CD14-positive monocyte (primary cell): ENCODE measurements at regions not wholly inside any gene's neighbourhood (a gene's known extent, or its start where the extent isn't known, plus 50 kb on each side); places are given as distances from the start of the nearest gene placed in this dataset.

Experiments used
- DNase-seq, 3 donors: peaks; one replicate each; pipeline ENCODE4 v3.0.0-alpha.2; 2011 to 2022
- H2AFZ ChIP-seq: 2 replicates; pipeline ENCODE4 v1.6.0; 2012; ENCODE audit warnings: mild to moderate bottlenecking, low read depth, low read length, inconsistent platforms; ENCODE audit not compliant: insufficient read depth, poor library complexity, severe bottlenecking
- H3K27ac ChIP-seq, 2 donors: 1 replicate in 1 of 2; 2 replicates in 1 of 2; pipeline ENCODE4 v1.5.1; 2012 to 2013; ENCODE audit warnings: low read length in 2 of 2, control low read depth in 1 of 2, inconsistent platforms in 1 of 2, low read depth in 1 of 2, mild to moderate bottlenecking in 1 of 2
- H3K27me3 ChIP-seq, 2 donors: one replicate each; pipeline versions ENCODE4 v1.6.0 to v1.6.1; 2011 to 2013; ENCODE audit warnings: low read length in 2 of 2; ENCODE audit not compliant: control insufficient read depth in 2 of 2, insufficient read depth in 2 of 2
- H3K36me3 ChIP-seq, 2 donors: replicated peaks in 1 of 2; 1 replicate in 1 of 2; 2 replicates in 1 of 2; pipeline versions ENCODE4 v1.5.1 to v1.6.1; 2012 to 2013; ENCODE audit warnings: low read length in 2 of 2, control low read depth in 1 of 2, inconsistent platforms in 1 of 2, mild to moderate bottlenecking in 1 of 2; ENCODE audit not compliant: insufficient read depth in 2 of 2, control insufficient read depth in 1 of 2
- H3K4me1 ChIP-seq, 2 donors: 1 replicate in 1 of 2; 2 replicates in 1 of 2; pipeline versions ENCODE4 v1.5.1 to v1.6.1; 2012 to 2013; ENCODE audit warnings: low read length in 2 of 2, control low read depth in 1 of 2, inconsistent platforms in 1 of 2, mild to moderate bottlenecking in 1 of 2, moderate library complexity in 1 of 2; ENCODE audit not compliant: insufficient read depth in 2 of 2, control insufficient read depth in 1 of 2
- H3K4me2 ChIP-seq: replicated peaks from 2 replicates; pipeline ENCODE3; 2012; ENCODE audit warnings: low read length, moderate library complexity, mild to moderate bottlenecking; ENCODE audit not compliant: poor library complexity, severe bottlenecking; ENCODE audit errors: extremely low read depth
- H3K4me3 ChIP-seq, 3 experiments: fragments of 200-600 bp in 1 of 3; sonication (generic) in 1 of 3; replicated peaks in 1 of 3; 1 replicate in 2 of 3; 2 replicates in 1 of 3; pipeline ENCODE4 v1.5.1; 2011 to 2013; ENCODE audit warnings: low read length in 3 of 3, mild to moderate bottlenecking in 3 of 3, control low read depth in 2 of 3, low read depth in 2 of 3, inconsistent platforms in 1 of 3, moderate library complexity in 1 of 3
- H3K79me2 ChIP-seq: 2 replicates; pipeline ENCODE4 v1.6.0; 2012; ENCODE audit warnings: mild to moderate bottlenecking, control low read depth, inconsistent platforms, low read length, moderate library complexity; ENCODE audit not compliant: insufficient read depth
- H3K9ac ChIP-seq: 2 replicates; pipeline ENCODE4 v1.6.0; 2017; ENCODE audit warnings: low read length, mild to moderate bottlenecking; ENCODE audit not compliant: insufficient read depth, poor library complexity, severe bottlenecking
- H3K9me3 ChIP-seq, 2 donors: replicated peaks in 1 of 2; 1 replicate in 1 of 2; 2 replicates in 1 of 2; pipeline versions ENCODE4 v1.5.1 to v1.6.1; 2012 to 2013; ENCODE audit warnings: low read length in 2 of 2, control low read depth in 1 of 2; ENCODE audit not compliant: control insufficient read depth in 1 of 2, insufficient read depth in 1 of 2
- H4K20me1 ChIP-seq: 2 replicates; pipeline ENCODE4 v1.6.0; 2012; ENCODE audit warnings: mild to moderate bottlenecking, low read length, control low read depth, moderate library complexity; ENCODE audit not compliant: insufficient read depth
- H3K27ac Mint-ChIP-seq, 7 donors: one replicate each; pipeline ENCODE4 v1.8.0; 2020; ENCODE audit warnings: mild to moderate bottlenecking in 7 of 7, mixed read lengths in 7 of 7, moderate library complexity in 6 of 7, inconsistent platforms in 2 of 7
- H3K27me3 Mint-ChIP-seq, 3 donors: one replicate each; pipeline ENCODE4 v1.8.0; 2021 to 2022; ENCODE audit warnings: low read depth in 3 of 3, mild to moderate bottlenecking in 3 of 3, mixed read lengths in 3 of 3, moderate library complexity in 3 of 3, inconsistent platforms in 1 of 3
- H3K36me3 Mint-ChIP-seq, 2 donors: one replicate each; pipeline ENCODE4 v1.8.0; 2020; ENCODE audit warnings: mixed read lengths in 2 of 2, inconsistent platforms in 1 of 2, mild to moderate bottlenecking in 1 of 2
- H3K4me1 Mint-ChIP-seq: one replicate; pipeline ENCODE4 v1.8.0; 2020; ENCODE audit warnings: mild to moderate bottlenecking, mixed read lengths
- H3K4me3 Mint-ChIP-seq, 2 donors: one replicate each; pipeline ENCODE4 v1.8.0; 2020; ENCODE audit warnings: mild to moderate bottlenecking in 2 of 2, mixed read lengths in 2 of 2, moderate library complexity in 1 of 2
- H3K9me3 Mint-ChIP-seq, 7 donors: one replicate each; pipeline ENCODE4 v1.8.0; 2020 to 2022; ENCODE audit warnings: mixed read lengths in 7 of 7, mild to moderate bottlenecking in 6 of 7, moderate library complexity in 6 of 7, inconsistent platforms in 2 of 7
- CTCF ChIP-seq: fragments of 200-600 bp; IDR thresholded peaks from one replicate; pipeline ENCODE4 v1.8.0; 2022; ENCODE audit warnings: antibody characterized with exemption, mild to moderate bottlenecking
- WGBS: methylation state at CpG from one replicate; pipeline ENCODE4 v1.1.5; 2013; ENCODE audit warnings: missing lambda C conversion rate; ENCODE audit not compliant: insufficient coverage; 5-methylcytosine and 5-hydroxymethylcytosine counted together
- intact Hi-C, 2 donors: fragments of 100-400 bp; cut with micrococcal nuclease; formaldehyde crosslinking; loops; one replicate each; pipeline versions ENCODE4 v1.15.0 to v1.15.1; 2023

DNA sequence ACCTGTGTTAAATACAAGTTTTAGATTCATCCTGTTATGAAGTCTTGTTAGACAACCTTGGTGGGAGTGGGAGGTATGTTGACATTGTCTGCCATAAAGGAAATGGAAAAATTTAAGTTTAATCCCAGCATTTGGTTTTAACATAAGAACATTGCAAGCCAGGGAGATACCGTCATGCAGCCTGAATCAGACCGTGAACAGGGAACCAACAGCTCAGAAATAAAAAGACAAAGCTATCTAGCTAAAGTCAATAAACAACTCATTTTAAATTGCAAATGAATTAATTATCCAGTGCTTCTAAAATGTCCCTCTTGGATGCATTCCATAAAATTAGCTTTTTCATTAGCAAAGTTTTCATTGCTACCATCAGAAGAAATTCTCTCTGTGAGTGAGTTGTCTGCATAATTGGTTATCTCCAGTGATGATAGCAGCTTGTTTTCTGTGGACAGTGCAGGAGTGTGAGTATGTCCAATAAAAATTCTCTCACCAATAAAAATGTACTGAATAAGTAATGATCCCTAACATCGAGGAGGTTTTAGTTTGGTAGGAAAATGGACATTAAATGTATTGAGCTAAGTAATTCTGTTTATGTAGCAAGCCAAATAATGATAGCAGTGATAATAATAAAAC, 170.6 kb upstream of the TMTC4 start:
- no peaks in the 10 kb centered on the region for H3K27me3 ChIP-seq
- H3K27ac ChIP-seq = no peak overlapping the region

DNA sequence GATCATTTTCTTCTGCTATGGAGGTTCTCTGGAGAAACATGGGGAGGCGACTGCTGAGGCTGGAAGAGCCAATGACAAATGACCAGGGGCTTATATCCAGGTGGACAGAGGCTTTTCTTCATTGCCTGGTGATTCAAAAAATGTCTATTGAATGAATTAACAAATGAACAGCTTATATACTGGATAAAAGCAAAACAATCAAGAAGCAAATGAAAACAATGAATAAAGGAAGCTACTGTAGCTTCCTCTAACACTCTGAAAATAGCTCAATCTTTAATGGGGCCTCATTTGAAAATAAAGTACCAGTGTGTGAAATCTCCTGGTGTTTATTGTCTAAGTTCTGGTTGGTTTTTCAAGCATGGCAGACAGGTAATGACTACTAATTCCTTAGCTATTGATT, 167.5 kb upstream of the TMTC4 start:
- Histone ChIP-seq H3K4me3 (no peak overlapping the region), H4K20me1 (no peaks in the 10 kb centered on the region), H3K36me3 (no peaks in the 10 kb centered on the region), H3K9me3 (peaks cover 0 to 9% of the 10 kb centered on the region in 2 donors), H3K4me2 (no peak overlapping the region), H2AFZ (no peak overlapping the region), H3K27me3 (no peaks in the 10 kb centered on the region), H3K27ac (no peak overlapping the region), H3K79me2 (no peaks in the 10 kb centered on the region), H3K4me1 (no peaks in the 10 kb centered on the region), H3K9ac (no peak overlapping the region)
- Mint-ChIP-seq H3K27ac (no peak overlapping the region), H3K9me3 (peaks cover 0 to 8% (median 2%) of the 10 kb centered on the region in 7 donors), H3K4me3 (no peak overlapping the region), H3K27me3 (peaks cover 0 to 4% (median 0%) of the 10 kb centered on the region in 3 donors), H3K4me1 (no peaks in the 10 kb centered on the region), H3K36me3 (no peaks in the 10 kb centered on the region)
- no peak for DNase-seq
- intact Hi-C loops = no loop called here
- WGBS = 86% methylated on average over 1 of the region's 1 CpG
- TF ChIP-seq CTCF = no peak

More for the DNA sequence above, 170.6 kb upstream of the TMTC4 start:
- no CpG with 5 or more reads among the region's 3 CpGs for WGBS
- Histone ChIP-seq H3K4me1 (no peaks in the 10 kb centered on the region), H3K79me2 (no peaks in the 10 kb centered on the region), H3K9me3 (no peaks in the 10 kb centered on the region), H3K4me3 (no peak overlapping the region), H3K36me3 (no peaks in the 10 kb centered on the region), H4K20me1 (no peaks in the 10 kb centered on the region), H2AFZ (no peak overlapping the region), H3K9ac (no peak overlapping the region), H3K4me2 (no peak overlapping the region)
- intact Hi-C loops = no loop called here
- TF ChIP-seq CTCF = no peak
- Mint-ChIP-seq H3K4me1 (no peaks in the 10 kb centered on the region), H3K4me3 (no peak overlapping the region), H3K9me3 (peaks cover 0 to 9% (median 2%) of the 10 kb centered on the region in 7 donors), H3K36me3 (no peaks in the 10 kb centered on the region), H3K27ac (no peak overlapping the region), H3K27me3 (peaks cover 0 to 4% (median 0%) of the 10 kb centered on the region in 3 donors)
- no peak for DNase-seq
